ENCODE measurements at regions not wholly inside any gene's neighbourhood (a gene's known extent, or its start where the extent isn't known, plus 50 kb on each side); places are given as distances from the start of the nearest gene placed in this dataset.
"Not testable (repeated sequence)": the region's sequence is repeated elsewhere in the genome, so short reads cannot be mapped to it uniquely, and the experiment has no call there.

DNA sequence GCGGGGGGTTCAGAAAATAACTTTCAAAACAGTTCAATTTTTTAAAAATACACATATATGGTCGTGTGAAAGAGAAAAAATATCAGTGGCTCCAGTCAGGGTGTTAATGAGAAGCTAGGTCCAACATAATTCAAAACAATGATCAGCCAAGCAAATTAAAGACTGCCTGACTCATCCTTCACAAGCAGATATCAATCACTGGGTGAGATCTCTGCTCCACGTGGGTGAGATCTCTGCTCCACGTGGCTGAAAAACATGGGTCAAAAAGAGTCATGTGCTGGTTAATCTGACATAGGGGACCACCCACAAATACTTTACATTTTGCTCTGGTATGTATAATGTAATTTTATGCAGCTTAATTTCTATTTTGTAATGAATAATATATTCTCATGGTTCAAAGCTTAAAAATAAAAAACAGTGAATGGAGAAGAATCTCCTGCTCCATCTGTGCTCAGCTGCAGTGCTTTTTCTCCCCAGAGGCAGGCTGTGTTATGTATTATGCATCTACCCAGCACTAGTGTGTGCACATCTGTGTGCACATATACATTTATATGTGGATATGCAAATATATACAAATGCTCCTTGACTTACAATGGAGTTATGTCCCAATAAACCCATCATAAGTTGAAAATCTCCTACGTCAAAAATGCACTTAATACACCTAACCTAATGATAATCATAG is 93.1 kb upstream of the S1PR3 start:
- ChIA-PET POLR2A (interaction anchor here in 1 of 2 donors (0.5 kb wide), 1 partner anchor 1437 kb away, joined by 3 read pairs; no protein-coding TSS in a partner anchor), CTCF (no interaction called here)
- Histone ChIP-seq H3K27ac (ENCODE audit: low read length) (no peak overlapping the region), H3K4me3 (ENCODE audit: control insufficient read depth in 1 of 2, extremely low read depth in 1 of 2, low read length in 1 of 2) (no peak overlapping the region), H3K4me1 (ENCODE audit: control insufficient read depth in 1 of 2, extremely low read depth in 1 of 2, insufficient read depth in 2 of 2, low read length in 2 of 2) (no peaks in the 10 kb centered on the region), H3K36me3 (ENCODE audit: control insufficient read depth in 2 of 2, extremely low read depth in 1 of 2, insufficient read depth in 1 of 2, low read length in 1 of 2) (no peaks in the 10 kb centered on the region), H3K9me3 (no peaks in the 10 kb centered on the region), H3K27me3 (replicated peaks in 1 of 2; ENCODE audit: control insufficient read depth in 2 of 2, extremely low read depth in 1 of 2, insufficient read depth in 2 of 2, low read length in 1 of 2) (no peaks in the 10 kb centered on the region)
- Mint-ChIP-seq H3K4me3 (no peak overlapping the region), H3K9me3 (no peaks in the 10 kb centered on the region), H3K36me3 (no peaks in the 10 kb centered on the region), H3K27ac (no peak overlapping the region), H3K27me3 (peaks cover 18 to 28% of the 10 kb centered on the region in 2 donors), H3K4me1 (no peaks in the 10 kb centered on the region)
- WGBS (ENCODE audit: insufficient coverage), result 60% methylated on average over 1 of the region's 5 CpGs
- ATAC-seq (replicated peaks in 1 of 4) (no peak), DNase-seq (no peak)

DNA sequence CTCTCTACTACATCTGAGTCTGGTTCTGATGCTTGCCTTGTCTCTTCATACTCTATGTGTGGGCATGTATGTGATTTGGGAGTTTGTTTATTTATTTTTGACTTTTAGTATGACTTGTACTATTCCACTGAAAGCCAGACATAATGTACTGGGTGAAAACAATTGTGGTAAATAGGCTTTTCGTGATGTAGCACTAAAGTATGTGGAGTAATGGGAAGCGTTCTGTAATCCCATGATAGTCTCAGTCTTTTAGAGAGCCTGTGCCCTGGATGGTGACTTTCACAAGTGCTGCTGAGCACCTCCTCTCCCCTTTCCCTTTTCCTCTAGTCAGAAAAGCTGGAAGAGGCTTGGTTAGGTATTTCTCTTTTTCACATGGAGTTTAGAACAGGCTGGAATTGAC is 85.8 kb upstream of the S1PR3 start:
- H3K4me1 ChIP-seq (ENCODE audit: control insufficient read depth in 1 of 2, extremely low read depth in 1 of 2, insufficient read depth in 2 of 2, low read length in 2 of 2), result no peaks in the 10 kb centered on the region
- Mint-ChIP-seq H3K36me3 (peaks cover 6% of the 10 kb centered on the region), H3K27ac (no peak overlapping the region), H3K27me3 (peaks cover 37 to 52% of the 10 kb centered on the region in 2 donors), H3K4me1 (no peaks in the 10 kb centered on the region), H3K9me3 (peaks cover 6 to 14% (median 14%) of the 10 kb centered on the region in 3 donors), H3K4me3 (no peak overlapping the region)
- H3K27me3 ChIP-seq (replicated peaks in 1 of 2; ENCODE audit: control insufficient read depth in 2 of 2, extremely low read depth in 1 of 2, insufficient read depth in 2 of 2, low read length in 1 of 2), result peaks cover 0 to 4% of the 10 kb centered on the region in 2 experiments
- no peaks in the 10 kb centered on the region for H3K9me3 ChIP-seq
- no peak overlapping the region for H3K27ac ChIP-seq (ENCODE audit: low read length)
- H3K36me3 ChIP-seq (ENCODE audit: control insufficient read depth in 2 of 2, extremely low read depth in 1 of 2, insufficient read depth in 1 of 2, low read length in 1 of 2), result no peaks in the 10 kb centered on the region
- DNase-seq (no peak), ATAC-seq (replicated peaks in 1 of 4) (no peak)
- no peak overlapping the region for H3K4me3 ChIP-seq (ENCODE audit: control insufficient read depth in 1 of 2, extremely low read depth in 1 of 2, low read length in 1 of 2)
- CTCF ChIA-PET, result no interaction called here
- no CpG with 5 or more reads among the region's 2 CpGs for WGBS (ENCODE audit: insufficient coverage)
- POLR2A ChIA-PET, result interaction anchor here in 1 of 2 donors (0.7 kb wide), 1 partner anchor 1184 kb away, joined by 3 read pairs; no protein-coding TSS in a partner anchor

DNA sequence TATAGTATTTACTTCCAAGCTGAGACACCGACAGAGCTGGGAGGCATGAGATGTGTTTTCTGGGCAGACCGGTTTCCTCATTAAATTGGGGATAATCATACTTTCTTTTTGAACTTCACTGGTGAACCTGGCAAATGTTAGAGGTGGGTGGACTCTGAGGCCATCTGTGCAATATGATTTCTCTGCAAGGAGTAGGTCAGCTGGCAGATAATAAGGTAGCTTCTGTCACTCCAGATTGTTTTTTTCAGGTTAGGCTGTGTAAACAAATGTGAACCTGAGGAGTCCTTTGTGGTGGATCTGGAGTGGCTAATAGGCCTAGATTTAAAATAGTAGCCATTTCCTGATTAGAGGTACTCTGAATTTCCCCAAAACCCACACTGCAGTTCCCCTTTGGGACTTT is 75.4 kb upstream of the S1PR3 start:
- Mint-ChIP-seq H3K4me1 (peaks cover 14 to 19% (median 14%) of the 10 kb centered on the region in 3 donors), H3K4me3 (no peak overlapping the region), H3K27me3 (peaks cover 11 to 14% of the 10 kb centered on the region in 2 donors), H3K9me3 (peaks cover 0 to 9% (median 4%) of the 10 kb centered on the region in 3 donors), H3K36me3 (peaks cover 5% of the 10 kb centered on the region), H3K27ac (no peak overlapping the region)
- POLR2A ChIA-PET, result no interaction called here
- Histone ChIP-seq H3K27me3 (replicated peaks in 1 of 2; ENCODE audit: control insufficient read depth in 2 of 2, extremely low read depth in 1 of 2, insufficient read depth in 2 of 2, low read length in 1 of 2) (peaks cover 0 to 8% of the 10 kb centered on the region in 2 experiments), H3K36me3 (ENCODE audit: control insufficient read depth in 2 of 2, extremely low read depth in 1 of 2, insufficient read depth in 1 of 2, low read length in 1 of 2) (no peaks in the 10 kb centered on the region), H3K27ac (ENCODE audit: low read length) (no peak overlapping the region), H3K9me3 (no peaks in the 10 kb centered on the region), H3K4me3 (ENCODE audit: control insufficient read depth in 1 of 2, extremely low read depth in 1 of 2, low read length in 1 of 2) (no peak overlapping the region), H3K4me1 (ENCODE audit: control insufficient read depth in 1 of 2, extremely low read depth in 1 of 2, insufficient read depth in 2 of 2, low read length in 2 of 2) (peaks cover 5 to 9% of the 10 kb centered on the region in 2 experiments)
- CTCF ChIA-PET, result no interaction called here
- ATAC-seq (replicated peaks in 1 of 4), result no peak
- DNase-seq, result no peak
- 83% methylated on average over 1 of the region's 2 CpGs for WGBS (ENCODE audit: insufficient coverage)

DNA sequence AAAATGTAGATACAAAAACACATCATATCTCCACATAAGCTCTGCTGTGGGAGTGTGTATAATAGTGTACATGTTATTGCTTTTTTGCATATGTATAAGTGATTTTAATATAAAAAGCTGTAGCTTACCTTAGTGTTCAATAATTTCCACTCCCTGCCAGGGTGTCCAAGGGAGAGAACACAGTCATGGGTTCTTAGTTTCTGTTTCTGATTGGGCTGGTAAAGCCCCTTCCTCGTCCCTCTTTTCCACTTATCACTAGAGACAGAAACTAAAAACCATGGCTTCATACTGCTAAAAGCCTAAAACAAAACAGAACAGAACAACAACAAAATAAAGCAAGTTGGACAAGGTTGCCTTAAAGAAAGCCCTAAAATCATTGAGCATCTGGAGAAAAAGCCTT is 74.4 kb upstream of the S1PR3 start:
- H3K27ac ChIP-seq (ENCODE audit: low read length), result no peak overlapping the region
- peaks cover 0 to 9% (median 4%) of the 10 kb centered on the region in 3 donors for H3K9me3 Mint-ChIP-seq
- peaks cover 5% of the 10 kb centered on the region for H3K36me3 Mint-ChIP-seq
- POLR2A ChIA-PET, result no interaction called here
- no peak overlapping the region for H3K4me3 Mint-ChIP-seq
- CTCF ChIA-PET, result no interaction called here
- ATAC-seq (replicated peaks in 1 of 4), result no peak
- H3K4me3 ChIP-seq (ENCODE audit: control insufficient read depth in 1 of 2, extremely low read depth in 1 of 2, low read length in 1 of 2), result no peak overlapping the region
- H3K27me3 ChIP-seq (replicated peaks in 1 of 2; ENCODE audit: control insufficient read depth in 2 of 2, extremely low read depth in 1 of 2, insufficient read depth in 2 of 2, low read length in 1 of 2), result peaks cover 0 to 8% of the 10 kb centered on the region in 2 experiments
- no peaks in the 10 kb centered on the region for H3K9me3 ChIP-seq
- peaks cover 11 to 14% of the 10 kb centered on the region in 2 donors for H3K27me3 Mint-ChIP-seq
- no peak for DNase-seq
- H3K27ac Mint-ChIP-seq, result no peak overlapping the region
- peaks cover 24 to 29% (median 24%) of the 10 kb centered on the region in 3 donors for H3K4me1 Mint-ChIP-seq
- peaks cover 15 to 19% of the 10 kb centered on the region in 2 experiments for H3K4me1 ChIP-seq (ENCODE audit: control insufficient read depth in 1 of 2, extremely low read depth in 1 of 2, insufficient read depth in 2 of 2, low read length in 2 of 2)
- WGBS (ENCODE audit: insufficient coverage), result 40% methylated on average over 1 of the region's 1 CpG
- H3K36me3 ChIP-seq (ENCODE audit: control insufficient read depth in 2 of 2, extremely low read depth in 1 of 2, insufficient read depth in 1 of 2, low read length in 1 of 2), result no peaks in the 10 kb centered on the region

DNA sequence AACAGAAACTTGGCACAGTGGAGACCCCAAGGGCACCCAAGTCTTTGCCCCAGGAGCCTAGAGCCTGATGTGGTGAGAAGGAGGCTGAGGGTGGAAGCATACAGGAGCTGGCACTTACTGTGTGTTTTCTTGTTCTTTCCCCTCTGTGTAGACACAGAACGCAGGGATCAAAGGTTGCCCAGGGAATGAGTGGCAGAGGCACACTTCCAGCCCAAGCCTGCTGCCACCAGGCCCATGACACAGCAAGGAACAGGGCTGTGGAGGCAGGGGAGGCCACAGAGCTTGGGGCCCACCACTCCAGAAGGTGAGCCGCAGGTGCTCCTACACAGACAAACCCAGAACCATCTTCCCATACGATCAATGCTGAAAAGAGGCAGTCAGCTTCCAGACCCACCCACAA is 73.9 kb upstream of the S1PR3 start:
- WGBS (ENCODE audit: insufficient coverage), result 100% methylated on average over 1 of the region's 3 CpGs
- DNase-seq, result no peak

DNA sequence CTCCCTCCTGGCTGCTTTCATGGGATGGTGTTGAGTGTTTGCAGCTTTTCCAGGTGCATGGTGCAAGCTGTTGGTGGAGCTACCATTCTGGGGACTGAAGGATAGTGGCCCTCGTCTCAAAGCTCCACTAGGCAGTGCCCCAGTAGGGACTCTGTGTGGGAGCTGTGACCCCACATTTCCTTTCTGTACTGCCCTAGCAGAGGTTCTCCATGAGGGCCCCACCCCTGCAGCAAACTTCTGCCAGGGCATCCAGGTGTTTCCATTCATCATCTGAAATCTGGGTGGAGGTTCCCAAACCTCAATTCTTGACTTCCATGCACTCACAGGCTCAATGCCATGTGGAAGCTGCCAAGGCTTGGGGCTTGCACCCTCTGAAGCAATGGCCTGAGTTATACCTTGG is 72.7 kb upstream of the S1PR3 start:
- H3K4me3 ChIP-seq (ENCODE audit: control insufficient read depth in 1 of 2, extremely low read depth in 1 of 2, low read length in 1 of 2); ATAC-seq (replicated peaks in 1 of 4); H3K27ac ChIP-seq (ENCODE audit: low read length); H3K27ac Mint-ChIP-seq; H3K36me3 ChIP-seq (ENCODE audit: control insufficient read depth in 2 of 2, extremely low read depth in 1 of 2, insufficient read depth in 1 of 2, low read length in 1 of 2); CTCF ChIA-PET; H3K36me3 Mint-ChIP-seq; H3K4me3 Mint-ChIP-seq; DNase-seq; H3K9me3 Mint-ChIP-seq; H3K9me3 ChIP-seq; H3K27me3 ChIP-seq (replicated peaks in 1 of 2; ENCODE audit: control insufficient read depth in 2 of 2, extremely low read depth in 1 of 2, insufficient read depth in 2 of 2, low read length in 1 of 2); POLR2A ChIA-PET: not testable (repeated sequence)
- H3K4me1 Mint-ChIP-seq, result peaks cover 40 to 43% (median 41%) of the 10 kb centered on the region in 3 donors
- WGBS (ENCODE audit: insufficient coverage), result no CpG with 5 or more reads among the region's 1 CpG
- peaks cover 11 to 14% of the 10 kb centered on the region in 2 donors for H3K27me3 Mint-ChIP-seq
- H3K4me1 ChIP-seq (ENCODE audit: control insufficient read depth in 1 of 2, extremely low read depth in 1 of 2, insufficient read depth in 2 of 2, low read length in 2 of 2), result peaks cover 23 to 30% of the 10 kb centered on the region in 2 experiments

More for the DNA sequence above, 73.9 kb upstream of the S1PR3 start:
- Mint-ChIP-seq H3K27ac (no peak overlapping the region), H3K9me3 (peaks cover 0 to 9% (median 4%) of the 10 kb centered on the region in 3 donors), H3K36me3 (peaks cover 5% of the 10 kb centered on the region), H3K4me3 (no peak overlapping the region), H3K4me1 (peaks cover 29 to 33% (median 29%) of the 10 kb centered on the region in 3 donors), H3K27me3 (peaks cover 11 to 14% of the 10 kb centered on the region in 2 donors)
- Histone ChIP-seq H3K36me3 (ENCODE audit: control insufficient read depth in 2 of 2, extremely low read depth in 1 of 2, insufficient read depth in 1 of 2, low read length in 1 of 2) (no peaks in the 10 kb centered on the region), H3K4me3 (ENCODE audit: control insufficient read depth in 1 of 2, extremely low read depth in 1 of 2, low read length in 1 of 2) (no peak overlapping the region), H3K4me1 (ENCODE audit: control insufficient read depth in 1 of 2, extremely low read depth in 1 of 2, insufficient read depth in 2 of 2, low read length in 2 of 2) (peaks cover 16 to 24% of the 10 kb centered on the region in 2 experiments), H3K9me3 (no peaks in the 10 kb centered on the region), H3K27me3 (replicated peaks in 1 of 2; ENCODE audit: control insufficient read depth in 2 of 2, extremely low read depth in 1 of 2, insufficient read depth in 2 of 2, low read length in 1 of 2) (peaks cover 0 to 8% of the 10 kb centered on the region in 2 experiments), H3K27ac (ENCODE audit: low read length) (no peak overlapping the region)
- ChIA-PET POLR2A (no interaction called here), CTCF (no interaction called here)
- no peak for ATAC-seq (replicated peaks in 1 of 4)

Data from T-cell (primary cell).